Keratinocyte (primary cell): ENCODE measurements at regions not wholly inside any gene's neighbourhood (a gene's known extent, or its start where the extent isn't known, plus 50 kb on each side); places are given as distances from the start of the nearest gene placed in this dataset.

Source experiments
- DNase-seq: peaks from one replicate; pipeline ENCODE4 v3.0.0-alpha.2; 2011; ENCODE audit warnings: low read depth, missing footprints, low spot score
- FAIRE-seq: peaks from 2 replicates; lab custom pipeline; 2011; peaks lifted over from hg19 to GRCh38; lab: Jason Lieb, UNC
- H2AFZ ChIP-seq: 2 replicates; pipeline ENCODE4 v1.6.0; 2012; ENCODE audit warnings: low read length, control low read depth, inconsistent platforms; ENCODE audit not compliant: control insufficient read depth
- H3K27ac ChIP-seq: 2 replicates; pipeline ENCODE4 v1.5.1; 2011; ENCODE audit warnings: low read length; ENCODE audit not compliant: control insufficient read depth, insufficient read depth
- H3K27me3 ChIP-seq: 3 replicates; pipeline ENCODE4 v1.6.0; 2011; ENCODE audit warnings: low read length; ENCODE audit not compliant: control insufficient read depth, insufficient read depth; ENCODE audit errors: extremely low read depth
- H3K36me3 ChIP-seq, 2 experiments: 2 replicates in 1 of 2; 3 replicates in 1 of 2; pipeline ENCODE4 v1.5.1; 2011; ENCODE audit warnings: low read length in 2 of 2, mild to moderate bottlenecking in 1 of 2; ENCODE audit not compliant: control insufficient read depth in 2 of 2, insufficient read depth in 2 of 2; ENCODE audit errors: extremely low read depth in 1 of 2
- H3K4me1 ChIP-seq: 3 replicates; pipeline ENCODE4 v1.5.1; 2011; ENCODE audit warnings: low read length; ENCODE audit not compliant: control insufficient read depth, insufficient read depth; ENCODE audit errors: extremely low read depth
- H3K4me2 ChIP-seq: 3 replicates; pipeline ENCODE4 v1.6.0; 2011; ENCODE audit warnings: low read depth, low read length; ENCODE audit not compliant: control insufficient read depth, insufficient read depth; ENCODE audit errors: extremely low read depth
- H3K4me3 ChIP-seq, 3 experiments: fragments of 200-600 bp in 1 of 3; sonication (generic) in 1 of 3; 2 replicates in 2 of 3; 3 replicates in 1 of 3; pipeline ENCODE4 v1.5.1; 2011 to 2016; ENCODE audit warnings: low read length in 3 of 3, mild to moderate bottlenecking in 3 of 3, control low read depth in 2 of 3, inconsistent platforms in 1 of 3, low read depth in 1 of 3, mixed read lengths in 1 of 3, mixed run types in 1 of 3, moderate library complexity in 1 of 3; ENCODE audit not compliant: control insufficient read depth in 2 of 3, insufficient read depth in 2 of 3; ENCODE audit errors: extremely low read depth in 1 of 3
- H3K79me2 ChIP-seq: 2 replicates; pipeline ENCODE4 v1.6.0; 2012; ENCODE audit warnings: low read length; ENCODE audit not compliant: control insufficient read depth, insufficient read depth
- H3K9ac ChIP-seq: 3 replicates; pipeline ENCODE4 v1.6.0; 2011; ENCODE audit warnings: low read length; ENCODE audit not compliant: control insufficient read depth, insufficient read depth; ENCODE audit errors: extremely low read depth
- H3K9me1 ChIP-seq: 3 replicates; pipeline ENCODE4 v1.6.0; 2011; ENCODE audit warnings: low read length; ENCODE audit not compliant: control insufficient read depth, insufficient read depth; ENCODE audit errors: extremely low read depth
- H3K9me3 ChIP-seq: 2 replicates; pipeline ENCODE4 v1.5.1; 2012; ENCODE audit warnings: low read depth, low read length; ENCODE audit not compliant: control insufficient read depth
- H4K20me1 ChIP-seq: 3 replicates; pipeline ENCODE4 v1.6.0; 2011; ENCODE audit warnings: low read length; ENCODE audit not compliant: control insufficient read depth, insufficient read depth; ENCODE audit errors: extremely low read depth
- CTCF ChIP-seq, 3 experiments: IDR thresholded peaks in 1 of 3; conservative IDR thresholded peaks in 1 of 3; optimal IDR thresholded peaks in 1 of 3; 2 replicates in 2 of 3; 3 replicates in 1 of 3; pipeline versions ENCODE3 to v1.5.1; 2011; ENCODE audit warnings: low read length in 3 of 3, mild to moderate bottlenecking in 3 of 3, moderate library complexity in 2 of 3, control low read depth in 1 of 3, inconsistent platforms in 1 of 3; ENCODE audit not compliant: insufficient read depth in 2 of 3; ENCODE audit errors: extremely low read depth in 1 of 3
- EZH2 ChIP-seq: IDR thresholded peaks from one replicate; pipeline ENCODE4 v1.6.1; 2012; ENCODE audit warnings: inconsistent platforms, mild to moderate bottlenecking, low read length, moderate library complexity
- dilution Hi-C: fragments of 300-500 bp; cut with MboI; formaldehyde crosslinking; loops from one replicate; pipeline ENCODE4 v1.7.0; 2020; ENCODE audit warnings: low sequenced_read_pairs; ENCODE audit not compliant: extremely low pct_ligation_motif_present

GRCh38 chr6:14224359-14225103 is 107.0 kb downstream of the CD83 start:
- Histone ChIP-seq H3K79me2 (no peaks in the 10 kb centered on the region), H3K4me1 (no peaks in the 10 kb centered on the region), H3K36me3 (no peaks in the 10 kb centered on the region), H3K4me2 (no peak overlapping the region), H3K27me3 (no peaks in the 10 kb centered on the region), H4K20me1 (no peaks in the 10 kb centered on the region), H3K4me3 (no peak overlapping the region), H3K9me3 (no peaks in the 10 kb centered on the region), H3K27ac (no peak overlapping the region), H2AFZ (no peak overlapping the region), H3K9me1 (no peaks in the 10 kb centered on the region), H3K9ac (no peak overlapping the region)
- dilution Hi-C loops: no loop called here
- no peak for DNase-seq
- TF ChIP-seq CTCF (optimal IDR thresholded peaks at IDR 0.05 in 1 of 3, IDR thresholded peaks at IDR 0.05 in 1 of 3, conservative IDR thresholded peaks at IDR 0.05 in 1 of 3; ENCODE audit: extremely low read depth in 1 of 3, insufficient read depth in 2 of 3, low read length in 3 of 3): no peak
- no peak for TF ChIP-seq EZH2
- FAIRE-seq: no peak

- Histone ChIP-seq H4K20me1 (no peaks in the 10 kb centered on the region), H3K4me1 (no peaks in the 10 kb centered on the region), H3K4me2 (no peak overlapping the region), H3K4me3 (no peak overlapping the region), H3K36me3 (no peaks in the 10 kb centered on the region), H3K9me1 (no peaks in the 10 kb centered on the region), H2AFZ (no peak overlapping the region), H3K9me3 (no peaks in the 10 kb centered on the region), H3K27ac (no peak overlapping the region), H3K27me3 (no peaks in the 10 kb centered on the region), H3K79me2 (no peaks in the 10 kb centered on the region), H3K9ac (no peak overlapping the region)
- FAIRE-seq (no peak), DNase-seq (no peak)
- TF ChIP-seq CTCF (optimal IDR thresholded peaks at IDR 0.05 in 1 of 3, IDR thresholded peaks at IDR 0.05 in 1 of 3, conservative IDR thresholded peaks at IDR 0.05 in 1 of 3; ENCODE audit: extremely low read depth in 1 of 3, insufficient read depth in 2 of 3, low read length in 3 of 3) (no peak), EZH2 (no peak)
- dilution Hi-C loops: no loop called here
These were observed 108.6 kb downstream of the CD83 start for GRCh38 chr6:14226051-14226660.
